Activated CD8-positive, alpha-beta T cell treated with anti-CD3 and anti-CD28 coated beads for 36 hours (primary cell): ENCODE measurements at regions not wholly inside any gene's neighbourhood (a gene's known extent, or its start where the extent isn't known, plus 50 kb on each side); places are given as distances from the start of the nearest gene placed in this dataset.

Experiments
- ATAC-seq: fragments of 200-7000 bp; cut with Tn5 transposase; one replicate; pipeline ENCODE4 v1.10.0; 2021; ENCODE audit warnings: mild to moderate bottlenecking, moderate library complexity
- CTCF ChIA-PET: fragments of 350-600 bp; sonication (Branson Sonifier 250); formaldehyde crosslinking; loops from one replicate; lab custom pipeline; 2021; ENCODE audit warnings: antibody characterized with exemption; lab: Charles Lee
- POLR2A ChIA-PET: fragments of 350-600 bp; sonication (Branson Sonifier 250); formaldehyde crosslinking; loops from one replicate; lab custom pipeline; 2021; ENCODE audit warnings: antibody characterized with exemption; lab: Charles Lee
- DNase-seq: peaks from one replicate; pipeline ENCODE4 v3.0.0-alpha.2; 2020
- H3K27ac Mint-ChIP-seq: one replicate; pipeline ENCODE4 v1.8.0; 2021; ENCODE audit warnings: mild to moderate bottlenecking, mixed read lengths
- H3K27me3 Mint-ChIP-seq: one replicate; pipeline ENCODE4 v1.8.0; 2021; ENCODE audit warnings: mixed read lengths
- H3K36me3 Mint-ChIP-seq: one replicate; pipeline ENCODE4 v1.8.0; 2021; ENCODE audit warnings: low read depth, mixed read lengths
- H3K4me1 Mint-ChIP-seq: one replicate; pipeline ENCODE4 v1.8.0; 2021; ENCODE audit warnings: low read depth, mixed read lengths
- H3K4me3 Mint-ChIP-seq: one replicate; pipeline ENCODE4 v1.8.0; 2021; ENCODE audit warnings: mild to moderate bottlenecking, moderate library complexity, mixed read lengths
- H3K9me3 Mint-ChIP-seq: one replicate; pipeline ENCODE4 v1.8.0; 2021; ENCODE audit warnings: mixed read lengths
- intact Hi-C: fragments of 100-400 bp; cut with micrococcal nuclease; formaldehyde crosslinking; loops from one replicate; pipeline ENCODE4 v1.10.0; 2022
- TF ChIP-seq, protein P1 (sequence below): fragments of 200-600 bp; IDR thresholded peaks from one replicate; pipeline ENCODE4 v1.8.0; 2022; ENCODE audit warnings: antibody characterized with exemption, mild to moderate bottlenecking

GRCh38 chr1:163558162-163558561 lies 236.4 kb downstream of the NUF2 start:
- Mint-ChIP-seq H3K4me3 (no peak overlapping the region), H3K36me3 (no peaks in the 10 kb centered on the region), H3K27me3 (no peaks in the 10 kb centered on the region), H3K27ac (no peak overlapping the region), H3K4me1 (no peaks in the 10 kb centered on the region), H3K9me3 (no peaks in the 10 kb centered on the region)
- intact Hi-C loops = no loop called here
- ATAC-seq (no peak), DNase-seq (no peak)
- ChIA-PET CTCF (no interaction called here), POLR2A (no interaction called here)
- TF ChIP-seq, protein P1, sequence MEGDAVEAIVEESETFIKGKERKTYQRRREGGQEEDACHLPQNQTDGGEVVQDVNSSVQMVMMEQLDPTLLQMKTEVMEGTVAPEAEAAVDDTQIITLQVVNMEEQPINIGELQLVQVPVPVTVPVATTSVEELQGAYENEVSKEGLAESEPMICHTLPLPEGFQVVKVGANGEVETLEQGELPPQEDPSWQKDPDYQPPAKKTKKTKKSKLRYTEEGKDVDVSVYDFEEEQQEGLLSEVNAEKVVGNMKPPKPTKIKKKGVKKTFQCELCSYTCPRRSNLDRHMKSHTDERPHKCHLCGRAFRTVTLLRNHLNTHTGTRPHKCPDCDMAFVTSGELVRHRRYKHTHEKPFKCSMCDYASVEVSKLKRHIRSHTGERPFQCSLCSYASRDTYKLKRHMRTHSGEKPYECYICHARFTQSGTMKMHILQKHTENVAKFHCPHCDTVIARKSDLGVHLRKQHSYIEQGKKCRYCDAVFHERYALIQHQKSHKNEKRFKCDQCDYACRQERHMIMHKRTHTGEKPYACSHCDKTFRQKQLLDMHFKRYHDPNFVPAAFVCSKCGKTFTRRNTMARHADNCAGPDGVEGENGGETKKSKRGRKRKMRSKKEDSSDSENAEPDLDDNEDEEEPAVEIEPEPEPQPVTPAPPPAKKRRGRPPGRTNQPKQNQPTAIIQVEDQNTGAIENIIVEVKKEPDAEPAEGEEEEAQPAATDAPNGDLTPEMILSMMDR = no peak

GRCh38 chr1:163561580-163562295 lies 240.0 kb downstream of the NUF2 start:
- intact Hi-C loops = no loop called here
- POLR2A ChIA-PET = no interaction called here
- Mint-ChIP-seq H3K4me1 (no peaks in the 10 kb centered on the region), H3K27ac (no peak overlapping the region), H3K4me3 (no peak overlapping the region), H3K27me3 (no peaks in the 10 kb centered on the region), H3K9me3 (no peaks in the 10 kb centered on the region), H3K36me3 (no peaks in the 10 kb centered on the region)
- ATAC-seq = no peak
- CTCF ChIA-PET = no interaction called here
- DNase-seq = no peak
- TF ChIP-seq, protein P1 = no peak

DNA sequence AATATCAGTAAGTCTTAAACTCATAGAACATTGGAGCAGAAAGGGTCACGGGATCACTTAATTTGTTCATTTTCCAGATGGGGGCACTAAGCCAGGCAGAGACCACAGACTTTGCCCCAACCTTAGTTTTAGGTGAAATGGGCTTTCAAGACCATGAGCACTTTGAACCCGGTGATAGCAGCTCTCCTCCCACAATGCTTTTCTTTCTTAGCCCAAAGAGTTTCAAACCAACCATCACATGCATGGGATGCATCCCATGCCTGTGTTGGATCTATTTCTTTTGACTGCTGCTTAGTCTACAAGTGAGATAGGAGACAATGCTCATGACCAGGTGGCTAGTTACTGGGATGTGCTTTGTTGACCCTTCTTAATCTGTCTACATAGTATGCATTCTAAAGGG lies 240.6 kb downstream of the NUF2 start:
- no peak overlapping the region for H3K27ac Mint-ChIP-seq
- intact Hi-C loops = no loop called here
- H3K27me3 Mint-ChIP-seq = no peaks in the 10 kb centered on the region
- no peak overlapping the region for H3K4me3 Mint-ChIP-seq
- ATAC-seq (no peak), DNase-seq (no peak)
- CTCF ChIA-PET = no interaction called here
- TF ChIP-seq, protein P1 = no peak
- no peaks in the 10 kb centered on the region for H3K4me1 Mint-ChIP-seq
- H3K36me3 Mint-ChIP-seq = no peaks in the 10 kb centered on the region
- POLR2A ChIA-PET = no interaction called here
- no peaks in the 10 kb centered on the region for H3K9me3 Mint-ChIP-seq

DNA sequence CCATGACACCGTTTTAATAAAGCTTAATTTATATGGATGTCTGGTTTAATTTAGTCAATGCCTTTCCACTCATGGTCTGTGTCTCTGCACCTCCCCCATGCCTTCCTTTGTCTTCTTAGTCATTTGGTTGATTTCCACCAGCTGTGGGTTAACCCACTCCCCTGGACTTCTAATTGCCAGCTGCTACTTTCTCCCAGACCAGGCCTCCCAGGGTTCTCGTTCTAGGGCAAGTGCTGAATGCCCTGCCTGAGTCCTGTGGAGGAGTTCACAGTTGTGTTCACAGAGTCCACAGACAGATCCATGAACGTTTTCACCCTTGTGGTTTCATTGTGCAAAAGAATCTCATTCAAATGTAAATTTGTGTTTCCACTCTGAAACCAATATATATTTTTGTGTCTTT lies 243.4 kb downstream of the NUF2 start:
- POLR2A ChIA-PET = no interaction called here
- ATAC-seq (no peak), DNase-seq (no peak)
- TF ChIP-seq, protein P1 = no peak
- Mint-ChIP-seq H3K27me3 (no peaks in the 10 kb centered on the region), H3K9me3 (no peaks in the 10 kb centered on the region), H3K36me3 (no peaks in the 10 kb centered on the region), H3K4me1 (no peaks in the 10 kb centered on the region), H3K4me3 (no peak overlapping the region), H3K27ac (no peak overlapping the region)
- CTCF ChIA-PET = no interaction called here
- intact Hi-C loops = no loop called here

DNA sequence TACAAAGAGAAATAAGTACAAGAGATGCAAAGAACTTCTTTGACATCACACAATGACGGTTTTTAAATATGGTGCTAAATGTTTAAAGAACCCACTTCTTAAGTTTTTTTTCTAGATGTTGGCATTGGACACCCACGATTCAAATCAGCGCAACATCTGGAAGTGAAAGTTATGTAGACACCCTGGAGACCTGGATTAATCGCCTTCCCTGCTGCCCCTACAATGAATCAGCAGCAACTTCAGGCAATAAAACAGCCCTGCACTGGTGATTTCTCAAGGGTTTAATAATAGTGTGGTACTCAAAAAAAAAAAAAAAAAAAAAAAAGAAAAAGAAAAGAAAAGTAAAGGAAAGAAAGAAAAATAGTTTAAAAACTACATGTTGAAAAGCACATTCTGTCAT lies 248.3 kb downstream of the NUF2 start:
- Mint-ChIP-seq H3K4me1 (no peaks in the 10 kb centered on the region), H3K27ac (no peak overlapping the region), H3K27me3 (no peaks in the 10 kb centered on the region), H3K4me3 (no peak overlapping the region), H3K9me3 (no peaks in the 10 kb centered on the region), H3K36me3 (no peaks in the 10 kb centered on the region)
- TF ChIP-seq, protein P1 = no peak
- intact Hi-C loops = no loop called here
- ChIA-PET CTCF (no interaction called here), POLR2A (no interaction called here)
- no peak for DNase-seq
- ATAC-seq = no peak
